ENCODE measurements at regions not wholly inside any gene's neighbourhood (a gene's known extent, or its start where the extent isn't known, plus 50 kb on each side); places are given as distances from the start of the nearest gene placed in this dataset.

DNA sequence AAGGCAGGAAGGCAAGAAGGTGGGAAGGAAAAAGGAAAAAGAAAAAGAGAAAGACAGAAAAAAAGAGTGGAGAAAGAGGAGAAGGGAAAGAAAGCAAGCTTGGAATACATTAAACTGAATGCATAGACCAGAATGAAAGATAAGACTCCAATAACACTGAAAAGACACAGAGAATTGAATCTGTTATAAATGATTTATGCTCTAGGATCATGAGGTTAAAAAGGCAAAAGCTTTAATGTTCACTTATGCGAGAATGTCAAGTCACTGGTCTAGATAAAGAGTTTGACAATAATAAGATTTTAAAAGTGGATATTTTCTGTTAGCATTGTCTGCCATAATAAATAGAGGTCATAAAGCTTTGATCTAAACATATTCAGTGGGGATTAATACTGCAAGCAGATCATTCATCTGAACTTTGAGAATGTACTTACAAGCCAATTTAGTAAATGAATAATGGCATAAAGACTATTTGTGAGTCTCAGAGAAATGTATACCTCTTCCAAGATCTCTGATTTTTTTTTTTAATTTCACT, 1069.2 kb upstream of the SLC39A10 start:
- TF ChIP-seq, protein P1, sequence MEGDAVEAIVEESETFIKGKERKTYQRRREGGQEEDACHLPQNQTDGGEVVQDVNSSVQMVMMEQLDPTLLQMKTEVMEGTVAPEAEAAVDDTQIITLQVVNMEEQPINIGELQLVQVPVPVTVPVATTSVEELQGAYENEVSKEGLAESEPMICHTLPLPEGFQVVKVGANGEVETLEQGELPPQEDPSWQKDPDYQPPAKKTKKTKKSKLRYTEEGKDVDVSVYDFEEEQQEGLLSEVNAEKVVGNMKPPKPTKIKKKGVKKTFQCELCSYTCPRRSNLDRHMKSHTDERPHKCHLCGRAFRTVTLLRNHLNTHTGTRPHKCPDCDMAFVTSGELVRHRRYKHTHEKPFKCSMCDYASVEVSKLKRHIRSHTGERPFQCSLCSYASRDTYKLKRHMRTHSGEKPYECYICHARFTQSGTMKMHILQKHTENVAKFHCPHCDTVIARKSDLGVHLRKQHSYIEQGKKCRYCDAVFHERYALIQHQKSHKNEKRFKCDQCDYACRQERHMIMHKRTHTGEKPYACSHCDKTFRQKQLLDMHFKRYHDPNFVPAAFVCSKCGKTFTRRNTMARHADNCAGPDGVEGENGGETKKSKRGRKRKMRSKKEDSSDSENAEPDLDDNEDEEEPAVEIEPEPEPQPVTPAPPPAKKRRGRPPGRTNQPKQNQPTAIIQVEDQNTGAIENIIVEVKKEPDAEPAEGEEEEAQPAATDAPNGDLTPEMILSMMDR (IDR thresholded peaks at IDR 0.05; ENCODE audit: poor library complexity) = no peak
- no peak for TF ChIP-seq EZH2phosphoT487 (IDR thresholded peaks at IDR 0.05; ENCODE audit: low read depth, severe bottlenecking, unreplicated experiment)
- no peak for TF ChIP-seq EZH2 (IDR thresholded peaks at IDR 0.05; ENCODE audit: borderline replicate concordance)

All from hepatocyte (in vitro differentiated cells).